GM23338 (cell line): ENCODE measurements at regions not wholly inside any gene's neighbourhood (a gene's known extent, or its start where the extent isn't known, plus 50 kb on each side); places are given as distances from the start of the nearest gene placed in this dataset.

Experiments used
- ATAC-seq: fragments of 200-7000 bp; cut with Tn5 transposase; 3 replicates; pipeline ENCODE4 v1.9.1; 2020
- DNase-seq: peaks from one replicate; pipeline ENCODE4 v3.0.0-alpha.2; 2015; ENCODE audit warnings: low spot score
- H2AFZ ChIP-seq: fragments of 200-600 bp; sonication (generic); 2 replicates; pipeline ENCODE4 v1.8.0; 2016; ENCODE audit warnings: antibody characterized with exemption, mild to moderate bottlenecking, moderate library complexity
- H3F3A ChIP-seq: fragments of 200-600 bp; sonication (generic); replicated peaks from 2 replicates; pipeline ENCODE4 v1.8.0; 2017; ENCODE audit warnings: antibody characterized with exemption, mixed run types, low read depth
- H3K27ac ChIP-seq: fragments of 200-600 bp; sonication (generic); 2 replicates; pipeline ENCODE4 v1.6.1; 2016; ENCODE audit warnings: low read depth
- H3K27me3 ChIP-seq: fragments of 200-600 bp; sonication (generic); 2 replicates; pipeline ENCODE4 v1.8.0; 2016; ENCODE audit warnings: mild to moderate bottlenecking, mixed run types, moderate library complexity; ENCODE audit not compliant: insufficient read depth
- H3K36me3 ChIP-seq: fragments of 200-600 bp; sonication (generic); 2 replicates; pipeline ENCODE4 v1.8.0; 2016; ENCODE audit warnings: mild to moderate bottlenecking; ENCODE audit not compliant: insufficient read depth
- H3K4me1 ChIP-seq: fragments of 200-600 bp; sonication (generic); 2 replicates; pipeline ENCODE4 v1.8.0; 2016; ENCODE audit warnings: mild to moderate bottlenecking, moderate library complexity; ENCODE audit not compliant: insufficient read depth
- H3K4me2 ChIP-seq: fragments of 200-600 bp; sonication (generic); 2 replicates; pipeline ENCODE4 v1.7.1; 2017; ENCODE audit warnings: mixed run types
- H3K4me3 ChIP-seq: fragments of 200-600 bp; sonication (generic); 2 replicates; pipeline ENCODE4 v1.6.1; 2016; ENCODE audit warnings: mixed run types
- H3K79me2 ChIP-seq: fragments of 200-600 bp; sonication (generic); replicated peaks from 2 replicates; pipeline ENCODE4 v1.8.0; 2017; ENCODE audit warnings: mild to moderate bottlenecking; ENCODE audit not compliant: insufficient read depth
- H3K9me2 ChIP-seq: fragments of 200-600 bp; sonication (generic); 2 replicates; pipeline ENCODE4 v1.8.0; 2017; ENCODE audit not compliant: insufficient read depth
- H4K20me1 ChIP-seq: fragments of 200-600 bp; sonication (generic); replicated peaks from 2 replicates; pipeline ENCODE4 v1.8.0; 2017; ENCODE audit warnings: mild to moderate bottlenecking; ENCODE audit not compliant: insufficient read depth
- H3K27ac Mint-ChIP-seq: 2 replicates; pipeline ENCODE4 v1.8.0; 2020; ENCODE audit warnings: inconsistent platforms, mild to moderate bottlenecking, moderate library complexity, mixed read lengths
- H3K27me3 Mint-ChIP-seq: 3 replicates; pipeline ENCODE4 v1.8.0; 2022; ENCODE audit warnings: low read depth, mild to moderate bottlenecking, moderate library complexity, mixed read lengths, inconsistent platforms; ENCODE audit not compliant: insufficient read depth, poor library complexity
- H3K36me3 Mint-ChIP-seq: 3 replicates; pipeline ENCODE4 v1.8.0; 2021; ENCODE audit warnings: low read depth, mild to moderate bottlenecking, inconsistent platforms, moderate library complexity, mixed read lengths
- H3K4me1 Mint-ChIP-seq: 3 replicates; pipeline ENCODE4 v1.8.0; 2020; ENCODE audit warnings: mild to moderate bottlenecking, inconsistent platforms, mixed read lengths
- H3K4me3 Mint-ChIP-seq: 3 replicates; pipeline ENCODE4 v1.8.0; 2021; ENCODE audit warnings: moderate library complexity, mild to moderate bottlenecking, inconsistent platforms, mixed read lengths
- H3K9me3 Mint-ChIP-seq: 3 replicates; pipeline ENCODE4 v1.8.0; 2020; ENCODE audit warnings: moderate library complexity, mild to moderate bottlenecking, inconsistent platforms, mixed read lengths
- CREB1 ChIP-seq: fragments of 250-450 bp; sonication (Bioruptor Pico); IDR thresholded peaks from 2 replicates; pipeline ENCODE4 v1.5.0; 2020; ENCODE audit warnings: low read depth, mild to moderate bottlenecking, moderate library complexity
- EZH2 ChIP-seq: fragments of 200-600 bp; sonication (generic); IDR thresholded peaks from one replicate; pipeline ENCODE4 v1.8.0; 2017; ENCODE audit warnings: antibody characterized with exemption, mild to moderate bottlenecking, low read depth; ENCODE audit not compliant: unreplicated experiment
- EZH2phosphoT487 ChIP-seq: fragments of 200-600 bp; sonication (generic); IDR thresholded peaks from one replicate; pipeline ENCODE4 v1.8.1; 2018; ENCODE audit warnings: antibody characterized with exemption; ENCODE audit not compliant: unreplicated experiment
- JUNB ChIP-seq: IDR thresholded peaks from one replicate; pipeline ENCODE4 v1.6.1; 2016; ENCODE audit warnings: antibody characterized with exemption; ENCODE audit not compliant: unreplicated experiment
- NANOG ChIP-seq: IDR thresholded peaks from 2 replicates; pipeline ENCODE4 v1.6.1; 2016; ENCODE audit warnings: antibody characterized with exemption, borderline replicate concordance
- POLR2AphosphoS5 ChIP-seq: IDR thresholded peaks from 2 replicates; pipeline ENCODE4 v1.6.1; 2016; ENCODE audit warnings: antibody characterized with exemption, low read depth
- STAT1 ChIP-seq: IDR thresholded peaks from one replicate; pipeline ENCODE4 v1.6.1; 2016; ENCODE audit warnings: antibody characterized with exemption; ENCODE audit not compliant: unreplicated experiment
- ZNF114 ChIP-seq: fragments of 250-450 bp; sonication (Bioruptor Pico); IDR thresholded peaks from 2 replicates; pipeline ENCODE4 v1.5.0; 2020; ENCODE audit warnings: mild to moderate bottlenecking, moderate library complexity
- ZNF331 ChIP-seq: fragments of 250-450 bp; sonication (Bioruptor Pico); IDR thresholded peaks from 2 replicates; pipeline ENCODE4 v1.5.0; 2020; ENCODE audit warnings: low read depth, mild to moderate bottlenecking, moderate library complexity
- TF ChIP-seq, protein P1 (sequence below): IDR thresholded peaks from one replicate; pipeline ENCODE4 v1.6.1; 2018; ENCODE audit warnings: antibody characterized with exemption; ENCODE audit not compliant: unreplicated experiment
- TF ChIP-seq, protein P2 (sequence below), 2 experiments: fragments of 200-600 bp in 1 of 2; sonication (generic) in 1 of 2; conservative IDR thresholded peaks; 2 replicates each; pipeline versions ENCODE4 v1.5.1 to v1.6.1; 2016 to 2017; ENCODE audit warnings: antibody characterized with exemption in 2 of 2, low read depth in 2 of 2, mild to moderate bottlenecking in 2 of 2, moderate library complexity in 1 of 2

DNA sequence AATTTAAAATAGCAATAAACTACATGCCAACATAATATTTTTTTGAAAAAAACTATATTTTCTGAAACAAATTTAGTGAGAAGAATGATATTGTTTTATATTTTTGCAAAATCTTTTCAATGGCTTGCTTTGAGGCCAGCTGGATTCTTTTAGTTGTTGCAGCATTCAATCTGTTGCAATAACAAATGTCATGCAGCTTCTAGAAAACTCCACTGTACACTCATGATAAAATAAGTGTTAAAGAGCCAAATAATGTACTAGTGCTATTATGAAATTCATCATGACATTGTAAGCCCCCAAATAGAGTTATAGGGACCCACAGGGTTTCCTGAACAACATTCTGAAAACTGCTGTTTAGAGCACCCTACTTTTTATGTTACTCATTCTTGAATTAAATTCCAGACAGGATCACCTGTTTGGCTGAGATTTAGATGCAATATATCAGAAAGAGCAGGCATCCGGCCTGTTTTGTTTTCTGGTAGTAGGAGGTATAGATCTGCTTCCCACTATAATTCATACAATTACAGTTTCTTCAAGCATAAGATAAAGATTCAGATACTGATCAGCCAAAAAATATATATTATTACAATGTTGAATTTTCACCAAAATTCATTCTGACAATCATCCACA lies 703.0 kb upstream of the ZNF385D start (continued):
- TF ChIP-seq, protein P1, sequence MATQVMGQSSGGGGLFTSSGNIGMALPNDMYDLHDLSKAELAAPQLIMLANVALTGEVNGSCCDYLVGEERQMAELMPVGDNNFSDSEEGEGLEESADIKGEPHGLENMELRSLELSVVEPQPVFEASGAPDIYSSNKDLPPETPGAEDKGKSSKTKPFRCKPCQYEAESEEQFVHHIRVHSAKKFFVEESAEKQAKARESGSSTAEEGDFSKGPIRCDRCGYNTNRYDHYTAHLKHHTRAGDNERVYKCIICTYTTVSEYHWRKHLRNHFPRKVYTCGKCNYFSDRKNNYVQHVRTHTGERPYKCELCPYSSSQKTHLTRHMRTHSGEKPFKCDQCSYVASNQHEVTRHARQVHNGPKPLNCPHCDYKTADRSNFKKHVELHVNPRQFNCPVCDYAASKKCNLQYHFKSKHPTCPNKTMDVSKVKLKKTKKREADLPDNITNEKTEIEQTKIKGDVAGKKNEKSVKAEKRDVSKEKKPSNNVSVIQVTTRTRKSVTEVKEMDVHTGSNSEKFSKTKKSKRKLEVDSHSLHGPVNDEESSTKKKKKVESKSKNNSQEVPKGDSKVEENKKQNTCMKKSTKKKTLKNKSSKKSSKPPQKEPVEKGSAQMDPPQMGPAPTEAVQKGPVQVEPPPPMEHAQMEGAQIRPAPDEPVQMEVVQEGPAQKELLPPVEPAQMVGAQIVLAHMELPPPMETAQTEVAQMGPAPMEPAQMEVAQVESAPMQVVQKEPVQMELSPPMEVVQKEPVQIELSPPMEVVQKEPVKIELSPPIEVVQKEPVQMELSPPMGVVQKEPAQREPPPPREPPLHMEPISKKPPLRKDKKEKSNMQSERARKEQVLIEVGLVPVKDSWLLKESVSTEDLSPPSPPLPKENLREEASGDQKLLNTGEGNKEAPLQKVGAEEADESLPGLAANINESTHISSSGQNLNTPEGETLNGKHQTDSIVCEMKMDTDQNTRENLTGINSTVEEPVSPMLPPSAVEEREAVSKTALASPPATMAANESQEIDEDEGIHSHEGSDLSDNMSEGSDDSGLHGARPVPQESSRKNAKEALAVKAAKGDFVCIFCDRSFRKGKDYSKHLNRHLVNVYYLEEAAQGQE = no peak
- no peak for TF ChIP-seq STAT1
- TF ChIP-seq POLR2AphosphoS5 = no peak
- TF ChIP-seq JUNB = no peak
- TF ChIP-seq EZH2phosphoT487 = no peak

DNA sequence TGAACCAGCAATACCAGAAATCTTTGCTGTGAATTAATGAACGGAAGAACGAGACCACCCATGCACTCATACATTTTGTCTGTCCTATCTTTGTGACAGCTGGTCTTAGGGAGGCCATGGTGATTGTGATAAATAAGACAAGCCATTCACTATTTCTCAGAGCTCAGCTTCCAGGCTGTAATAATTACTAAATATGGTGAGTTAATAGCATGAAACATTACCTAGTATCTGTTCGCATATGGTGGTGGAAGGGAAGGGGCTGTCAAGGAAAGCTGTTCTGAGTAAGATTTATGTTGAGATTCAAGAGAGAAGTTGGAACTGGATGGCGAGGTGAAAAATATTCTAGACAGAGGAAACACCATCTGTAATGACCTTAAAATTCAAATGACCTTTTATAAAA lies 719.0 kb upstream of the ZNF385D start:
- Histone ChIP-seq H4K20me1 (no peaks in the 10 kb centered on the region), H3K79me2 (no peaks in the 10 kb centered on the region), H3K27ac (no peak overlapping the region), H3K36me3 (no peaks in the 10 kb centered on the region), H3K4me1 (no peaks in the 10 kb centered on the region), H3K4me2 (no peak overlapping the region), H3F3A (no peaks in the 10 kb centered on the region), H2AFZ (no peak overlapping the region), H3K4me3 (no peak overlapping the region), H3K27me3 (no peaks in the 10 kb centered on the region), H3K9me2 (no peaks in the 10 kb centered on the region)
- no peak for TF ChIP-seq STAT1
- ATAC-seq (no peak), DNase-seq (no peak)
- no peaks in the 10 kb centered on the region for H3K36me3 Mint-ChIP-seq
- H3K27me3 Mint-ChIP-seq = no peaks in the 10 kb centered on the region
- H3K27ac Mint-ChIP-seq = no peak overlapping the region
- no peaks in the 10 kb centered on the region for H3K9me3 Mint-ChIP-seq
- no peak overlapping the region for H3K4me3 Mint-ChIP-seq
- no peaks in the 10 kb centered on the region for H3K4me1 Mint-ChIP-seq

DNA sequence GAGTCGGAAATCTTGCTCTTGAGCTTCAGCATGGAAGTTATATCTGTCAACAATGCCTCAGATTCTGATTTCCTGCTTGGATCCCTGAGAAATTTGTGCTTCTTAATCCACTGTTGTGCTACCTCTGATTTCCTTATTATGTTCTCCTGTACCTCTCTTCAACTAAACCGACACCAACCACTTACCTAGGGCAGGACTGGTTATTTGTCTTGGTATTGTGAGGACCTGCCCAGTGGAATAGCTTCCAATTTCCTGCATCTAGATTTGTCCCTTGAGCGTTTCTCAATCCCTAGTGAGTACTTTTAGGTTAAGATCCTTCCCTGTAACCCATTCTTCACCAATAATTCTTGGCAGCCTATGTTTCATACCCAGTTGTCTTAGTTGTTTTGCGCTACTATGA lies 720.5 kb upstream of the ZNF385D start:
- Histone ChIP-seq H3K9me2 (0 out of 2 replicates have a peak, but pooled peaks cover 3% of the 10 kb centered on the region), H3K4me3 (no peak overlapping the region), H3K27me3 (no peaks in the 10 kb centered on the region), H3F3A (no peaks in the 10 kb centered on the region), H4K20me1 (no peaks in the 10 kb centered on the region), H3K27ac (no peak overlapping the region), H2AFZ (no peak overlapping the region), H3K79me2 (no peaks in the 10 kb centered on the region), H3K4me1 (no peaks in the 10 kb centered on the region), H3K36me3 (no peaks in the 10 kb centered on the region), H3K4me2 (no peak overlapping the region)
- ATAC-seq (no peak), DNase-seq (no peak)
- H3K36me3 Mint-ChIP-seq = no peaks in the 10 kb centered on the region
- no peaks in the 10 kb centered on the region for H3K4me1 Mint-ChIP-seq
- no peaks in the 10 kb centered on the region for H3K27me3 Mint-ChIP-seq
- no peak overlapping the region for H3K4me3 Mint-ChIP-seq
- no peaks in the 10 kb centered on the region for H3K9me3 Mint-ChIP-seq
- H3K27ac Mint-ChIP-seq = no peak overlapping the region; the same call in 1 of the 2 replicates
- TF ChIP-seq EZH2 (no peak), ZNF114 (CRISPR knock-in tag) (no peak), NANOG (no peak), ZNF331 (no peak), POLR2AphosphoS5 (no peak), JUNB (no peak), CREB1 (no peak)
- TF ChIP-seq, protein P2, sequence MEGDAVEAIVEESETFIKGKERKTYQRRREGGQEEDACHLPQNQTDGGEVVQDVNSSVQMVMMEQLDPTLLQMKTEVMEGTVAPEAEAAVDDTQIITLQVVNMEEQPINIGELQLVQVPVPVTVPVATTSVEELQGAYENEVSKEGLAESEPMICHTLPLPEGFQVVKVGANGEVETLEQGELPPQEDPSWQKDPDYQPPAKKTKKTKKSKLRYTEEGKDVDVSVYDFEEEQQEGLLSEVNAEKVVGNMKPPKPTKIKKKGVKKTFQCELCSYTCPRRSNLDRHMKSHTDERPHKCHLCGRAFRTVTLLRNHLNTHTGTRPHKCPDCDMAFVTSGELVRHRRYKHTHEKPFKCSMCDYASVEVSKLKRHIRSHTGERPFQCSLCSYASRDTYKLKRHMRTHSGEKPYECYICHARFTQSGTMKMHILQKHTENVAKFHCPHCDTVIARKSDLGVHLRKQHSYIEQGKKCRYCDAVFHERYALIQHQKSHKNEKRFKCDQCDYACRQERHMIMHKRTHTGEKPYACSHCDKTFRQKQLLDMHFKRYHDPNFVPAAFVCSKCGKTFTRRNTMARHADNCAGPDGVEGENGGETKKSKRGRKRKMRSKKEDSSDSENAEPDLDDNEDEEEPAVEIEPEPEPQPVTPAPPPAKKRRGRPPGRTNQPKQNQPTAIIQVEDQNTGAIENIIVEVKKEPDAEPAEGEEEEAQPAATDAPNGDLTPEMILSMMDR (conservative IDR thresholded peaks at IDR 0.05; ENCODE audit: low read depth in 2 of 2) = no peak
